ENCODE measurements at regions not wholly inside any gene's neighbourhood (a gene's known extent, or its start where the extent isn't known, plus 50 kb on each side); places are given as distances from the start of the nearest gene placed in this dataset.

- no peaks in the 10 kb centered on the region for H3K9me3 Mint-ChIP-seq (ENCODE audit: unreplicated experiment)
- Histone ChIP-seq H3K36me3 (ENCODE audit: insufficient read depth, low read length) (no peaks in the 10 kb centered on the region), H3K4me2 (ENCODE audit: low read length) (no peak overlapping the region), H3K9me3 (ENCODE audit: insufficient read depth, low read depth, low read length) (no peaks in the 10 kb centered on the region), H3K4me3 (ENCODE audit: insufficient read depth, low read depth, low read length) (no peak overlapping the region), H3K4me1 (ENCODE audit: insufficient read depth, low read length) (no peaks in the 10 kb centered on the region), H3K9ac (ENCODE audit: low read length) (no peak overlapping the region), H2AFZ (ENCODE audit: low read depth, low read length) (no peak overlapping the region), H3K27ac (ENCODE audit: low read depth, low read length) (no peak overlapping the region), H3K27me3 (ENCODE audit: insufficient read depth, low read length) (no peaks in the 10 kb centered on the region), H3K79me2 (ENCODE audit: insufficient read depth, low read length) (no peaks in the 10 kb centered on the region), H4K20me1 (ENCODE audit: insufficient read depth, low read length) (no peaks in the 10 kb centered on the region)
- DNase-seq (ENCODE audit: low read depth) (no peak), FAIRE-seq (no peak)
- no peak overlapping the region for H3K27ac Mint-ChIP-seq (ENCODE audit: unreplicated experiment)
- H3K27me3 Mint-ChIP-seq (ENCODE audit: low read depth, unreplicated experiment) = no peaks in the 10 kb centered on the region
- no peaks in the 10 kb centered on the region for H3K36me3 Mint-ChIP-seq (ENCODE audit: low read depth, unreplicated experiment)
- TF ChIP-seq EZH2 (IDR thresholded peaks at IDR 0.05; ENCODE audit: insufficient read depth, low read length) (no peak), CTCF (IDR thresholded peaks at IDR 0.05; ENCODE audit: insufficient read depth, low read depth, low read length) (no peak)
- no peak overlapping the region for H3K4me3 Mint-ChIP-seq (ENCODE audit: unreplicated experiment)
- H3K4me1 Mint-ChIP-seq (ENCODE audit: low read depth, unreplicated experiment) = peaks cover 11% of the 10 kb centered on the region
Measured at GRCh38 chr7:25304691-25305090, 76.4 kb upstream of the NPVF start.

- no peak overlapping the region for H3K4me2 ChIP-seq (ENCODE audit: low read length)
- Mint-ChIP-seq H3K27ac (ENCODE audit: unreplicated experiment) (no peak overlapping the region), H3K4me1 (ENCODE audit: low read depth, unreplicated experiment) (peaks cover 11% of the 10 kb centered on the region), H3K36me3 (ENCODE audit: low read depth, unreplicated experiment) (no peaks in the 10 kb centered on the region), H3K4me3 (ENCODE audit: unreplicated experiment) (no peak overlapping the region), H3K9me3 (ENCODE audit: unreplicated experiment) (no peaks in the 10 kb centered on the region), H3K27me3 (ENCODE audit: low read depth, unreplicated experiment) (no peaks in the 10 kb centered on the region)
- H3K27ac ChIP-seq (ENCODE audit: low read depth, low read length) = no peak overlapping the region
- no peak overlapping the region for H3K4me3 ChIP-seq (ENCODE audit: insufficient read depth, low read depth, low read length)
- DNase-seq (ENCODE audit: low read depth) (no peak), FAIRE-seq (no peak)
- no peaks in the 10 kb centered on the region for H3K36me3 ChIP-seq (ENCODE audit: insufficient read depth, low read length)
- H2AFZ ChIP-seq (ENCODE audit: low read depth, low read length) = no peak overlapping the region
- H3K9me3 ChIP-seq (ENCODE audit: insufficient read depth, low read depth, low read length) = no peaks in the 10 kb centered on the region
- no peaks in the 10 kb centered on the region for H3K4me1 ChIP-seq (ENCODE audit: insufficient read depth, low read length)
- no peaks in the 10 kb centered on the region for H4K20me1 ChIP-seq (ENCODE audit: insufficient read depth, low read length)
- no peak overlapping the region for H3K9ac ChIP-seq (ENCODE audit: low read length)
- H3K79me2 ChIP-seq (ENCODE audit: insufficient read depth, low read length) = no peaks in the 10 kb centered on the region
- no peaks in the 10 kb centered on the region for H3K27me3 ChIP-seq (ENCODE audit: insufficient read depth, low read length)
- TF ChIP-seq EZH2 (IDR thresholded peaks at IDR 0.05; ENCODE audit: insufficient read depth, low read length) = no peak
- TF ChIP-seq CTCF (IDR thresholded peaks at IDR 0.05; ENCODE audit: insufficient read depth, low read depth, low read length) = no peak
Measured at GRCh38 chr7:25305831-25306230, 77.5 kb upstream of the NPVF start.

GRCh38 chr7:25307624-25308023 is 79.3 kb upstream of the NPVF start:
- H2AFZ ChIP-seq (ENCODE audit: low read depth, low read length) = no peak overlapping the region
- no peak for DNase-seq (ENCODE audit: low read depth)
- no peak overlapping the region for H3K4me2 ChIP-seq (ENCODE audit: low read length)
- H3K4me3 Mint-ChIP-seq (ENCODE audit: unreplicated experiment) = no peak overlapping the region
- H3K27me3 ChIP-seq (ENCODE audit: insufficient read depth, low read length) = no peaks in the 10 kb centered on the region
- no peak overlapping the region for H3K27ac ChIP-seq (ENCODE audit: low read depth, low read length)
- no peaks in the 10 kb centered on the region for H3K79me2 ChIP-seq (ENCODE audit: insufficient read depth, low read length)
- H3K27ac Mint-ChIP-seq (ENCODE audit: unreplicated experiment) = no peak overlapping the region
- H3K27me3 Mint-ChIP-seq (ENCODE audit: low read depth, unreplicated experiment) = no peaks in the 10 kb centered on the region
- H3K4me1 ChIP-seq (ENCODE audit: insufficient read depth, low read length) = no peaks in the 10 kb centered on the region
- no peak overlapping the region for H3K9ac ChIP-seq (ENCODE audit: low read length)
- no peaks in the 10 kb centered on the region for H3K36me3 Mint-ChIP-seq (ENCODE audit: low read depth, unreplicated experiment)
- TF ChIP-seq CTCF (IDR thresholded peaks at IDR 0.05; ENCODE audit: insufficient read depth, low read depth, low read length) = no peak
- TF ChIP-seq EZH2 (IDR thresholded peaks at IDR 0.05; ENCODE audit: insufficient read depth, low read length) = no peak
- H3K4me3 ChIP-seq (ENCODE audit: insufficient read depth, low read depth, low read length) = no peak overlapping the region
- peaks cover 11% of the 10 kb centered on the region for H3K4me1 Mint-ChIP-seq (ENCODE audit: low read depth, unreplicated experiment)
- H3K9me3 Mint-ChIP-seq (ENCODE audit: unreplicated experiment) = peaks cover 1% of the 10 kb centered on the region
- H4K20me1 ChIP-seq (ENCODE audit: insufficient read depth, low read length) = no peaks in the 10 kb centered on the region
- H3K9me3 ChIP-seq (ENCODE audit: insufficient read depth, low read depth, low read length) = no peaks in the 10 kb centered on the region
- no peak for FAIRE-seq
- H3K36me3 ChIP-seq (ENCODE audit: insufficient read depth, low read length) = no peaks in the 10 kb centered on the region

All from astrocyte (in vitro differentiated cells and primary cell).